HepG2 (cell line): ENCODE measurements at regions not wholly inside any gene's neighbourhood (a gene's known extent, or its start where the extent isn't known, plus 50 kb on each side); places are given as distances from the start of the nearest gene placed in this dataset.

Experiments
- ATAC-seq: fragments of 200-7000 bp; cut with Tn5 transposase; 3 replicates; pipeline ENCODE4 v1.9.1; 2020; ENCODE audit warnings: mild to moderate bottlenecking, moderate library complexity
- BruUV-seq: library from RNA; stranded (reverse); fragments of 400-500 nt; replicated peaks from 2 replicates; lab custom pipeline; 2021; lab: Mats Ljungman, UMichigan
- CTCF ChIA-PET: fragments of 300-600 bp; formaldehyde crosslinking; extraction: SDS; loops from one replicate; lab custom pipeline; 2021; ENCODE audit warnings: low total read pairs, inconsistent platforms, low intra/inter-chr PET ratio; lab: Yijun Ruan, JAX
- POLR2A ChIA-PET: fragments of 350-600 bp; sonication (Branson Sonifier 250); formaldehyde crosslinking; loops from one replicate; lab custom pipeline; 2020; ENCODE audit warnings: antibody characterized with exemption, inconsistent platforms; lab: Yijun Ruan, JAX
- DNase-seq: peaks from one replicate; pipeline ENCODE4 v3.0.0-alpha.2; 2015; ENCODE audit warnings: low spot score
- FAIRE-seq: peaks from 3 replicates; lab custom pipeline; 2011; peaks lifted over from hg19 to GRCh38; lab: Jason Lieb, UNC
- H2AFZ ChIP-seq: one replicate; pipeline ENCODE4 v1.6.1; 2011; ENCODE audit warnings: low read length, inconsistent platforms
- H3K27ac ChIP-seq: fragments of 300-600 bp; 3 replicates; pipeline ENCODE4 v1.8.0; 2011; ENCODE audit warnings: mixed run types, mild to moderate bottlenecking, mixed read lengths, low read length, inconsistent platforms; ENCODE audit not compliant: insufficient read depth; ENCODE audit errors: extremely low read length
- H3K27me3 ChIP-seq, 2 experiments: fragments of 200-600 bp in 1 of 2; 2 replicates in 1 of 2; 3 replicates in 1 of 2; pipeline versions ENCODE4 v1.6.0 to v1.8.0; 2011; ENCODE audit warnings: low read length in 2 of 2, mild to moderate bottlenecking in 2 of 2, moderate library complexity in 2 of 2, inconsistent platforms in 1 of 2; ENCODE audit not compliant: insufficient read depth in 2 of 2, control insufficient read depth in 1 of 2
- H3K36me3 ChIP-seq, 2 experiments: fragments of 200-600 bp in 1 of 2; replicated peaks in 1 of 2; 2 replicates in 1 of 2; 3 replicates in 1 of 2; pipeline versions ENCODE4 v1.5.1 to v1.8.0; 2011; ENCODE audit warnings: low read length in 2 of 2, inconsistent platforms in 1 of 2; ENCODE audit not compliant: insufficient read depth in 2 of 2, control insufficient read depth in 1 of 2
- H3K4me1 ChIP-seq: 2 replicates; pipeline ENCODE4 v1.5.1; 2012; ENCODE audit warnings: low read length, inconsistent platforms; ENCODE audit not compliant: insufficient read depth
- H3K4me2 ChIP-seq: 2 replicates; pipeline ENCODE4 v1.6.0; 2011; ENCODE audit warnings: low read depth, low read length, inconsistent platforms
- H3K4me3 ChIP-seq, 3 experiments: fragments of 200-600 bp in 1 of 3; sonication (generic), shearing (Covaris generic) in 1 of 3; replicated peaks in 1 of 3; 2 replicates each; pipeline ENCODE4 v1.5.1; 2011 to 2016; ENCODE audit warnings: low read length in 3 of 3, inconsistent platforms in 2 of 3, low read depth in 2 of 3, mild to moderate bottlenecking in 2 of 3, control low read depth in 1 of 3, mixed read lengths in 1 of 3; ENCODE audit not compliant: insufficient read depth in 1 of 3
- H3K79me2 ChIP-seq: one replicate; pipeline ENCODE4 v1.6.1; 2011; ENCODE audit warnings: low read length, inconsistent platforms; ENCODE audit not compliant: insufficient read depth
- H3K9ac ChIP-seq: 2 replicates; pipeline ENCODE4 v1.6.0; 2011; ENCODE audit warnings: mild to moderate bottlenecking, low read depth, low read length, inconsistent platforms; ENCODE audit not compliant: insufficient read depth
- H3K9me3 ChIP-seq: 2 replicates; pipeline ENCODE4 v1.5.1; 2012; ENCODE audit warnings: mild to moderate bottlenecking, low read length
- H4K20me1 ChIP-seq: 2 replicates; pipeline ENCODE4 v1.6.0; 2011; ENCODE audit warnings: inconsistent platforms, mild to moderate bottlenecking, low read length, moderate library complexity; ENCODE audit not compliant: insufficient read depth
- AGO2 ChIP-seq: fragments of 200-400 bp; formaldehyde crosslinking; optimal IDR thresholded peaks from 2 replicates; pipeline ENCODE3; 2017; ENCODE audit warnings: mild to moderate bottlenecking, low read depth, low read length, moderate library complexity
- ARID3A ChIP-seq: IDR thresholded peaks from 2 replicates; pipeline ENCODE4 v1.6.1; 2012; ENCODE audit warnings: low read depth, low read length, improper control_type of control experiment
- CERS6 ChIP-seq: sonication (generic); formaldehyde crosslinking; IDR thresholded peaks from 2 replicates; pipeline ENCODE4 v1.5.0; 2020; ENCODE audit warnings: missing genetic modification reagents
- MAFK ChIP-seq, 2 experiments: IDR thresholded peaks in 1 of 2; conservative IDR thresholded peaks in 1 of 2; 2 replicates each; pipeline ENCODE4 v1.6.1; 2011; ENCODE audit warnings: improper control_type of control experiment in 2 of 2, low read length in 2 of 2
- ZHX1 ChIP-seq: sonication (generic); formaldehyde crosslinking; IDR thresholded peaks from 2 replicates; pipeline ENCODE4 v1.8.1; 2022; ENCODE audit warnings: low read depth, mild to moderate bottlenecking, missing genetic modification reagents
- whole genome bisulfite sequencing: methylation state at CpG from one replicate; pipeline ENCODE4 v1.1.6; 2017; ENCODE audit warnings: low lambda C conversion rate; 5-methylcytosine and 5-hydroxymethylcytosine counted together
- in situ Hi-C: cut with HindIII; loops from 2 replicates; pipeline ENCODE4 v1.10.0; 2017; ENCODE audit warnings: low pct_unique_long_range_greater_than_20kb; ENCODE audit not compliant: extremely low pct_ligation_motif_present
- intact Hi-C: fragments of 100-400 bp; cut with micrococcal nuclease; formaldehyde crosslinking; loops from one replicate; pipeline ENCODE4 v1.10.0; 2022; ENCODE audit not compliant: unreplicated experiment

- H3K4me1 ChIP-seq = no peaks in the 10 kb centered on the region
- TF ChIP-seq AGO2 (no peak), ARID3A (no peak), CERS6 (CRISPR knock-in tag) (no peak), MAFK (conservative IDR thresholded peaks at IDR 0.05 in 1 of 2, IDR thresholded peaks at IDR 0.05 in 1 of 2; ENCODE audit: low read length in 2 of 2) (0 out of 4 replicates have a peak, but pooled peaks of 1 of the 2 experiments have one; percentile 16), ZHX1 (CRISPR knock-in tag) (no peak)
- no peak for DNase-seq
- ChIA-PET POLR2A (no interaction called here), CTCF (no interaction called here)
- no peak overlapping the region for H3K9ac ChIP-seq
- no peaks in the 10 kb centered on the region for H4K20me1 ChIP-seq
- no peak overlapping the region for H3K4me2 ChIP-seq
- in situ Hi-C loops = no loop called here
- intact Hi-C loops = no loop called here
- no peak for ATAC-seq
- H2AFZ ChIP-seq = no peak overlapping the region
- H3K27me3 ChIP-seq = no peaks in the 10 kb centered on the region; a peak in 1 of 5 replicates
- 11% methylated on average over 2 of the region's 2 CpGs for WGBS
- no peak overlapping the region for H3K4me3 ChIP-seq
- BruUV-seq = no TSS peak
- no peaks in the 10 kb centered on the region for H3K79me2 ChIP-seq
- no peak overlapping the region for H3K27ac ChIP-seq
- no peaks in the 10 kb centered on the region for H3K36me3 ChIP-seq
- H3K9me3 ChIP-seq = peaks cover 26% of the 10 kb centered on the region; the same call in 1 of the 2 replicates
- FAIRE-seq = no peak
Measured at GRCh38 chr13:79884890-79885289, 403.9 kb downstream of the NDFIP2 start.
